ENCODE measurements at regions not wholly inside any gene's neighbourhood (a gene's known extent, or its start where the extent isn't known, plus 50 kb on each side); places are given as distances from the start of the nearest gene placed in this dataset.

- TF ChIP-seq CTCF (IDR thresholded peaks at IDR 0.05; ENCODE audit: insufficient read depth, low read depth, low read length, missing control alignments), result no peak
- DNase-seq (ENCODE audit: low read depth), result no peak
- no peak overlapping the region for H3K4me3 ChIP-seq (ENCODE audit: low read depth, low read length)
Measured at GRCh38 chr6:137736911-137737310, 130.1 kb upstream of the TNFAIP3 start.

GRCh38 chr6:137737836-137738596 is 129.0 kb upstream of the TNFAIP3 start:
- no peak overlapping the region for H3K4me3 ChIP-seq (ENCODE audit: low read depth, low read length)
- no peak for DNase-seq (ENCODE audit: low read depth)
- TF ChIP-seq CTCF (IDR thresholded peaks at IDR 0.05; ENCODE audit: insufficient read depth, low read depth, low read length, missing control alignments), result no peak

GRCh38 chr6:137738931-137739504 is 128.0 kb upstream of the TNFAIP3 start:
- no peak for TF ChIP-seq CTCF (IDR thresholded peaks at IDR 0.05; ENCODE audit: insufficient read depth, low read depth, low read length, missing control alignments)
- no peak for DNase-seq (ENCODE audit: low read depth)
- H3K4me3 ChIP-seq (ENCODE audit: low read depth, low read length), result no peak overlapping the region

GRCh38 chr6:137739544-137739943 is 127.5 kb upstream of the TNFAIP3 start:
- no peak for DNase-seq (ENCODE audit: low read depth)
- no peak for TF ChIP-seq CTCF (IDR thresholded peaks at IDR 0.05; ENCODE audit: insufficient read depth, low read depth, low read length, missing control alignments)

GRCh38 chr6:137740091-137740755 is 126.8 kb upstream of the TNFAIP3 start:
- H3K4me3 ChIP-seq (ENCODE audit: low read depth, low read length), result no peak overlapping the region
- TF ChIP-seq CTCF (IDR thresholded peaks at IDR 0.05; ENCODE audit: insufficient read depth, low read depth, low read length, missing control alignments), result no peak
- no peak for DNase-seq (ENCODE audit: low read depth)

More at GRCh38 chr6:137739544-137739943, 127.5 kb upstream of the TNFAIP3 start:
- H3K4me3 ChIP-seq (ENCODE audit: low read depth, low read length), result no peak overlapping the region

GRCh38 chr6:137740967-137741761 is 125.9 kb upstream of the TNFAIP3 start:
- TF ChIP-seq CTCF (IDR thresholded peaks at IDR 0.05; ENCODE audit: insufficient read depth, low read depth, low read length, missing control alignments), result peak; percentile 12
- H3K4me3 ChIP-seq (ENCODE audit: low read depth, low read length), result no peak overlapping the region
- no peak for DNase-seq (ENCODE audit: low read depth)
